HG02763 (cell line): ENCODE measurements at regions not wholly inside any gene's neighbourhood (a gene's known extent, or its start where the extent isn't known, plus 50 kb on each side); places are given as distances from the start of the nearest gene placed in this dataset.

Source experiments
- ATAC-seq: cut with Tn5 transposase; IDR thresholded peaks from one replicate; pipeline ENCODE4 v1.9.1; 2021; ENCODE audit warnings: mild to moderate bottlenecking, moderate library complexity; ENCODE audit not compliant: unreplicated experiment

DNA sequence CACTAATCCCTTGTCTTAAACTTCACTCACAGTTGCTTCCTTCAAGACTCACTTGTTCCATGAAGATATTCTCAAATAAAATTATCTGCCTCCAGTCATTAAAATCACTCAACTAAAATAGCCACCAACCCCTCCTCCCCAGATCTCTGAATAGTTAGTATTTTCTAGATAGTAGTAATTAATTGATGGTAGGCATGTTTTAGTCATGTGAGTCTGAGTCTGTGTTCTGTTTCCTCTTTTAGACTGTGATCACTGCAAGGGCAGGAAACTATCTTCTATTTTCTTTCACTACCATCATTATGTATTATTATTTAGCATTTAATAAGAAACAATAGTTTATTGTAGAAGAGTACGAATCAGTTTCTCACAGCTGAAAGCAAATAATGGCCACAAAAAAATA, 1080.5 kb downstream of the IGSF11 start:
- no peak for ATAC-seq

DNA sequence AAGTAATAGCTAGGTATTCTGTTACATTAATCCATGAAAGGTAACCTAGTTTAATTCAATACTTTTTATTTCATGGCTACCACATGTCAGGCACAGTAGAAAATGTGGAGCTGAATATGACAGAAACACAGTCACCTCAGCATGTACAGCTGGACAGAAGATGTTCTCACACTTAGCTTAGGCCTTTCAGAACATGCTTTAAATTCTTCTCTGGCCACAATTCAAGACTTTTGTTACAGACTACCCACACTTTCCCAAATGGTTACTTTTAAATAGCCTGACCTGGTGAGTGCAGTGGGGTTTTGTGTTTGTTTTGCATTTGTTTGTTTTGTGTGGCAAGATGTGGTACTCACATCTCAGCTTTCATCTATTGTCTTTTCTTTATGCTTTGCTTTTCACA, 1079.5 kb downstream of the IGSF11 start:
- no peak for ATAC-seq

DNA sequence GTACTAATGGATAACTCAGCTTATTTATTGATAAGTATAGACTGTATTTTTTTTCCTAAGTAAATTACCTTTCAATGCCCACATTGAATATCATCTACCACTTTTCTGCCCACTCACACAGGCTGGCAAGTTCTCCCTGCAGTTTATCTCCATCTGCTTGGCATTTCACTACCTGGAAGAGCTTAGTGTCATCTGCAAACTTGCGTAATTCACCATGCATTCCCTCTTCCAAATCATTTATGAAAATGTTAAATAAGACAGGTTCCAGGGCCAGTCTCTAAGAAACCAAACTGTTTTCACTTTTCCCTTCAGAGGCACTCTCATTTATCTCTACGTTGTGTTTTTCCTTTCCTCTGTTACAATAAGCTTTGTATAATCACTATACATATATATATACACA, 1076.6 kb downstream of the IGSF11 start:
- no peak for ATAC-seq

DNA sequence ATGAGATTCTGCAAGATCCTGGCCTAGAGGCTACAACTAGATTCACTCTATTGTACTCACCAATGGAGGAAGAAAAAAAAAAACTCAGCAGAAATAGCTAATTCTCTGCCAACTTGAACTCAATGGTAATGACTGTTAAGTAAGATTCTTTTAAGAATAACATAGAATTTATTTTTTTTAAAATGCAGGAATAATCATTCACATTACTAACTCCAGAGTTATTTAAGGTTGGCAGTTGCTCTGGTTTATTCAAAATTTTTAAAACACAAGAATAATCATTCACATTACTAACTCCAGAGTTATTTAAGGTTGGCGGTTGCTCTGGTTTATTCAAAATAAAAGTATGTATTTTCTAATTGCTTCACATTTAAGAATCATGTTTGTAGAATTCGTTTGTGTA, 1071.9 kb downstream of the IGSF11 start:
- ATAC-seq: no peak

DNA sequence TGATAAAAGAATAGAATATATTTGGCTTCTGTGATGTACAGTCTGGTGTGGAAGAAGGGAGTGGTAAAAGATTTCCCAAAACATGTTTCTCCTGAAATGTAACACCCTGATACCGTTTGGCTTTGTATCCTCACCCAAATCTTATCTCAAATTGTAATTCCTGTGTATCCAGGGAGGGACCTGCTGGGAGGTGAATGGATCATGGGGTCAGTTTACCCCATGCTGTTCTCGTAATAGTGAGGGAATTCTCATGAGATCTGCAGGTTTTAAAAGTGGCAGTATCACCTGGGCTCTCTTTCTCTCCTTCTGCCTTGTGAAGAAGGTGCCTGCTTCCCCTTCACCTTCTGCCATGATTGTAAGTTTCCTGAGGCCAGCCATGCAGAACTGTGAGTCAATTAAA, 1070.8 kb downstream of the IGSF11 start:
- no peak for ATAC-seq

DNA sequence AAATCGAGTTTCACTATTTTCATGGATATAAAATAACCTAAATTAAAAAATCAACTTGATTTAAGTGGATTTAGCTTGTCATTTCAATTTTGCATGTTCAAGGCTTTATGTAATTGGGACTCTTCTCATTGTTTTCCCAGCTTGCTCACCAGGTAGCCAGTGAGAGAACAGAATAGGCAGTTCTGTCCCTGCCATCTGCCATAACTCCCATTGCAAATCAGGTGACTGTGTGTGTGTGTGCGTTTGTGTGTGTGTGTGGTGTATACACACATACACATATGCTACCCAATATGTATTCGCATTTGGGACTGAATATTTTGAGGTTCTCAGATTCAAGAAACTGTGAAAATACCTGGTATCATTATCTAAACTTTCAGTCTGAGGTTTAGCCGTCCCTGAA, 1069.8 kb downstream of the IGSF11 start:
- no peak for ATAC-seq

DNA sequence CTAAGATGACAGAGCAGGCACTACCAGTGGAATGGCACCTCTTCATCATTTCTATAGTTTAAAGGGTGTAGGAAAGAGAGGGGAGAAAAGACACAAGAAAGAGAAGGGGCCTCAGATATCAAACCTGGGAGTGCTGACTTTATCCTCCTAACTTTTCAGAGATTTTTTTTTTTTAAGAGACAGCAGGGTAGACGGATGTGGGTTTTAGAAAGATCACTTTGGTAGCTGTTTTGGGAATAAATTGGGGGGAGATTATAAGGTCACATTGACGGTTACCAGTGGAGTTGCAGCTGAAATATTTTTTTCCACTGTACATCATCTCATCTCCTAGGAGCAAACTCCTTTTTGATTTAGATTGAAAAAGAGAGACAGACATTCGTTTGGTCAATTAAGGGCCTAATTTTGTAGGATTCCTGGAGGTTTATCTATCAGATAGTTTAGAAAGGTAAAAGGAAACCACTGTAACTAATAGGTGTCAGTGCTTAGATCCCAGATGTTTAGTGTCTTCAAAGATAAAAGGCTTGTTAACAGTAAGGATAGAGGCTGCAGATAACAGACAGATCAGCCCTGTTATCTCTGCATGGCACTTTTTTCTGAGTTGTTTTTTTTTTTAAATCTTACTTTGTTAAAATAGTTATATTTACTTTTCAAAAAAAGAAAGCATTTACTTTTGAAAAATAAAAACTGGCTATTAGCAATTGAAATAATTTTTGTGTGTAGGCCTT, 1057.0 kb downstream of the IGSF11 start:
- ATAC-seq: no peak

DNA sequence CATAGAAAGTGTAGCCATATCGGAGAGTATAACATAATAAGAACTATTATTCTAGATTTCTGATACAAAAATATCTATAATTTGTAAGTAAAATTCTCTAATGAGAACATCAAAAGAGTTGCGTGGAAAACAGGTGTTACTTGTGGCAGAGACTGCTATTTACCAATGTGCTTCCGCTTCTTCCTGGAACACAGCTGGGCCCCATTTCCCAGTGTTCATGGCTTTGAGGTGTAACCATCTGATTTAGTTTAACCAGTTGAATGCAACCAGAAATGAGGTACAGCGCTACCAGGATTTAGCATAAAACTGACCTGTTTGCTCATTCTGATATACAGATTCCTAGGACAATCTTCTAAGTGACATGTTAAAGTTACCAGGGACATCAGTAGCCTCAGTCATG, 1055.2 kb downstream of the IGSF11 start:
- ATAC-seq: no peak

DNA sequence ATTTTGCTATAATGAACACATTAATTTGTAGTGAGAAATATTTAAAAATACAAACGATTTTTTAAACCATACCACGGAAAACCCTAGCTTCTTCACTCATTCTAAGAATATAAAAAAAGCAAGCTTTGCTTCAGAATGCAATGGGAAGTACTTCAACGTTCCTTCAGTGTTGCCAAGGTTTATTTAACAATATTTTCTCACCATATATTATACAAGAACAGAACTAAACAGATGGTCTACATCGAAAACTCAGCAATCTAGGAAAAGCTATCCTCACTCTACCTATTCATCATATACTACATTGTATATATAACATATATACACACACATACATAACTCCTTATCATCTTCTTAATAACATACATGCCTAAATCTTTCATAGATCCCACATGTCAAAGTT, 1047.4 kb downstream of the IGSF11 start:
- no peak for ATAC-seq

DNA sequence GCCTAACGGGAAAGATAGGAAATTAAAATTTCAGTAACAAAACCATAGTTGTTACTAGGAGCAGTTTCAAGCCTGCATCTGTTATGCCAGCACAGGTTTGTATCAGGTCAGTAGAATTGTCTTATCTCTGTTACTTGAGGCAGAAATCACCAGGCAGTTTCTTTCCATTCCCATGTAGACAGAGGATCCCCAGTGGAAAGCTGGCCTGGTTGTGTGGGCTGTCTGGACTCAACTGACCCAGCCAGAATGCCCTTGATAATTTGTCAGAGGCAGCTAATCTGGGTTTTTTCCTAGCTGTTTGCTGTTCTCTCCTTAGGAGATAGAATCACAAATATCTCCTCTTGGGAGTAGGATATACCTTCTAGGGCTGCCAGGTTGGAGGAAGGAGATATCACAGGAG, 1044.7 kb downstream of the IGSF11 start:
- ATAC-seq: no peak

DNA sequence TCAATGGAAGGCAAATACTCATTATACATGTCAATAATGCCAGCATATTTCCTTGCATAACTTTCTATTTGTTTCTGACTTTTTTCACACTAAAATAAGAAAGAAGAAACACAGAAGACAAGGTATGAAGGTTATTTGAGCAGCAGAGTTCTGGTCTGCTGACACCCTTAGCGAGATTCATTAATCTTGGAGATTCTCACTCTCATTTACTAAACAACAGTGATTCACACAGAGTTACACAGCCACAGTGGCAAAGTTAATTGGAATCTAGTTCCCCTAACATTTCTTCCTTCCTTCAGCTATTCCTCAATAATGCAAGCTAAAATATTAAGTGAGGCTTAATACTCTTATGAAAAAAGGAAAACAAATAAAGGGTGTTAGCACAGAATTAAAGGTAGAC, 1044.0 kb downstream of the IGSF11 start:
- ATAC-seq: no peak

DNA sequence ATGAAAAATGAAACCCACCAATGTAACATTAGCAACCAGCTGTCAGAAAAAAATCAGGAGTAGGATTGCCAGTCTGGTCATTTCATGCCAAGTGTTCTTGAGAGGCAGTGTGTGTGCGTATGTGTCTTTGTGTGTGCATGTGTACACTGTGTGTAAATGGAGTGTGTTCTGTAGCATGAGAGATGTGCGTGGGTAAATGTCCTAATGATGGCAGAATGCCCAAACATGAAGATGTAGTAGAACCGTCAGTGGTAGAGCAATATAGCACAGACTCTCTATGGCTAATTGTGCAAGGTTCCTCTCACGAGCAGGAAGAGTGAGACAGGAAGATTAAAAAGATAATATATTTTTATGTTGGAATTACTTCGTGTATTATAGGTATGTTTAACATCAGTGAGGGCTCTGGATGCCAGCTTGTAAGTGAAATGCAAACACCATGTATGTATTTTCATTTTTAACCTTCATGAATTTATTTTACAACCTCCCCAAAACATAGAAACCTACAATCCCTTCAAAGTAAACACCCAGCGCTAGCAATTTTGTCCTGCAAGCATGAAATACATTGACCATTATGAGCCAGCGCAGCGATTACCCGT, 1038.7 kb downstream of the IGSF11 start:
- ATAC-seq: no peak

DNA sequence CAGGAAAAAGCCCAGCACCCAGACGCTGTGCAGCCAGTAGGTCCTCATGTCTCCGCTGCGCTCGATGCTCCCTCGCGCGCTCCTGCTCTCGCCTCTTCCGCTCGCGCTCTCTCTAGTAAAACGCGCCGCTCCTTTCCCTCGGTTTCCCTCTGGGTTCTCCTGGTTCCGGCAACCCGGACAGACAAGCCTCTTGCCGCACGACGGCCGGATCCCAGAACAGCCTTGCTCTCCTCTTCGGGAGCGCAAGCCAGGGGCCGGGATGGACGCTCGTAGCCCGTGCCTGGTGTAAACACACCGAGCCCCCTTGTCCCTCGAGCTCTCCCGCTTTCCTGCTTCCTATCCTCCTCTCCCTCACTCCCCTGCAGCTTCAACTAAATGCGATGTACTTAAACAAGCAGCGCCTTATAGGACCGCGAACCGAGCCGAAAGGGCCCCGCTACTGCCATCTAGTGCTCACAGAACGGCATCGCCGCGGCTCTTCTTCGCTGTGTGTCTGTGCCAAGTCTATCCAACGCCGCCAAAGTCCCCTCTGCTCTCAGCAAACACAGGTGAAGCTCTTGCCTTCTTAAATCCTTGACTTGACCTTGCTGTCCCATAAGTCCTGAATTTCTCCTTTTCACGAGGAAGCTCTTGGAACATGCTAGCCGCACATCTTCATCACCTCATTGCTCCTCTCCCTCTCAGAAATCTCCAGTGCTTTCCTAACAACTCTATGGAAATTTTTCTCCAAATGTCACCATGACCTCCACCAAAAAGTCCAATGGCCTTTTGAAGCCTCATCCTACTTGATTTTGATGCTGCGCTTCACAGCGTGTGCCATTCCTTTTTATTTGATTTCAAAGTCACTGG, 1037.2 kb downstream of the IGSF11 start:
- peak; percentile 99 for ATAC-seq

DNA sequence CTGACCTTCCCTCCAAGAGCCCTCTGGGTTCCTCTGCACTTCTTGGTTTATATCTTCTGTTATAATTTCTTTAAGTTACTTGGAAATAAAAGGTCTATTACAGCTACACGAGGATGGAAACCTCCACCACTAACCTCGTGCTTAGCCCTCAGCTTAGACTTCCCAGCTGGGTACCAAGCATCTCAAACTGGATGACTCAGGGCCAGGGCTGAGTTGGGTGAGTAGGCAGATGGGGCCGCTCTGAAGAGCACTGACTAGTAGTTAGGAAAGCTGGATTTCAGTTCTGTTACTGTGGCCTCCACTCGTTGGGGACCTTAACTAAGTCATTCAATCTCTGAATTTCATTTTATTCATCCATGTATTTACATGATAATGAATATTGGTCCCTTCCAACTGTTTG, 1036.6 kb downstream of the IGSF11 start:
- no peak for ATAC-seq

DNA sequence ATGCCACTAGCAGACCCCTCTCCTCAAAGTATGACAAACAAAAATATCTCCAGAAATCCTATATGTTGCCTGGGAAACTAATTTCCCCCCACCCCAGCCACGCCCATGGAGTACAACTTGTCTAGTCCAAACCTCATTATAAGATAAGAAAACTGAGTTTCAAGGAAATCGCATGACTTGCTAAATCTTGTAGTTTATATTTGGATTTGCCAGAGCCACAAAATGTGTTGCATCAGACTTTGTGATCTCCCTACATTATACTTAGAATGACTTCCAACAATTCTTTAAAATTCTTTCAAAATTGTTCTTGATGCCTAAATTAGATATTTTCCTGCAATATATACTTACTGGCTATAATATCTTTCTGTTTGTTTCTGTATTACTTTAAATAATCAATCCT, 1034.4 kb downstream of the IGSF11 start:
- no peak for ATAC-seq

DNA sequence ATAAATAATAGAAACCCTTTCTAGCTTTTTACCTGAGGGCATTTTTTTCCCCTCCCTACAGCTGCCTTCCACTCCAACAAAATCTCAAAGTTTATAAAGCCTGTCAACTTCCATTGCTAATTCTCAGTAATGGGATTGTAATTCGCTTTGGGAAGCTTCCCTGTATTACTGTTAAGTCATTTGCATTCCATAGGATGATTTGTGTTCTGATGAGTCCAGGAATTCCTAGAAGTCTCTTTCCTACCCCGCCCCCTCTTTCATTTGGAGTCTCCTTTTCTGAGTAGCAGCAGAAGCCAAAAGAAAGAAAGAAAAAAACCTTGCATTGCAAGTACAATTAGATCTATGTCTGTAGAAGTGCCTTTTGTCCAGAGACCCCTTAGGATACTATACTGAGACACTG, 1033.3 kb downstream of the IGSF11 start:
- no peak for ATAC-seq

DNA sequence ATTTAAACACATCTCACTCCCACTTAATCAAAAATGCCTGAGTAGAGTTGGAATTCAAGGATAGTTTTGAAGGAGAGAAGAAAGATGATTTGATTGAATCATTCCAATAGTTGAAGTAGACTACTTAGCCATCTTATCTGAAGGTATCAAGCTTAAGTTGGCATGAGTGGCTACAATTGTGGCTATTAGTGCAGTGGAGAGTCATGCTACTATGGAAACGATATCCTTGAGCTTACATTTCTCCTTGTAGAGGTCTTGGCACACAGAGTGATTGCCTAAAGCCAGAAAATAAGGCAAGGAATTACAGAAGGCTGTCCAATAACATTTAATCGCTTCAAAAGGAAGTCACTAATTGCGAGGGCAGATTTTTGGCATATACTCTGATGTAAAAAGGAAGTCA, 1022.7 kb downstream of the IGSF11 start:
- ATAC-seq: no peak

DNA sequence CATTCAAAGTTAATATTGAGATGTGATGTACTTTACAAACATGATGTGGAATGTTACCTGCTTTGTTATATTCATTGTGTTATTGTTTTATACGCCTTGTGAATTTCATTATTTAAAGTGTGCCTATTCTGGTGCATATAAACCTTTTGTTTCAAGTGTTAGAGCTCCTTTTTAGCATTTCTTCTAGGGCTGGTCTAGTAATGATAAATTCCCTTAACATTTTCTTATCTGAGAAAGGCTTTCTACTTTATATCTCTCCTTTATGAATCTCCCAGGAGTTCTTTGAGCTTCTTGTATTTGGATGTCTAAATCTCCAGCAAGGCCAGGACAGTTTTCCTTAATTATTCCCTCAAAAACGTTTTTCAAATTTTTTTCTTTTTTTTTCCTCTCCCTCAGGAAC, 1005.6 kb downstream of the IGSF11 start:
- ATAC-seq: no peak

DNA sequence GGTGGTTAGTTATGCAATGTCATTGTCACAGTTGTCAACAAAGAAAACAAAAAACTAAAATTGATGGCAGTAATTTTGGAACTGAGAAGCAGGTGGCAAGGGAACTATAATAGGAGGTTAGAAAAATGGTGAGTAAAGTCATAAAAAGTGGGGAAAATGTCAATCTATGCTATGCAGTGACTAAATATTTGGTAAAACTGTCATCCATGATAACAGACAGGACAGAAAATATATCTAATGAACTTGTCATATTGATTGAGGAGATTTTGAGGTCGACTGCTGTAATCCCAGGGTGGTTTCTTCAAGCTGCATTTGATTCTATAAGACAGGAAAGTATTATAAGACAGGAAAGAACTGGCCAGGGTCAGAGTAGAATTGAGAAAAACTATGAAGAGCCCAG, 998.4 kb downstream of the IGSF11 start:
- ATAC-seq: no peak

DNA sequence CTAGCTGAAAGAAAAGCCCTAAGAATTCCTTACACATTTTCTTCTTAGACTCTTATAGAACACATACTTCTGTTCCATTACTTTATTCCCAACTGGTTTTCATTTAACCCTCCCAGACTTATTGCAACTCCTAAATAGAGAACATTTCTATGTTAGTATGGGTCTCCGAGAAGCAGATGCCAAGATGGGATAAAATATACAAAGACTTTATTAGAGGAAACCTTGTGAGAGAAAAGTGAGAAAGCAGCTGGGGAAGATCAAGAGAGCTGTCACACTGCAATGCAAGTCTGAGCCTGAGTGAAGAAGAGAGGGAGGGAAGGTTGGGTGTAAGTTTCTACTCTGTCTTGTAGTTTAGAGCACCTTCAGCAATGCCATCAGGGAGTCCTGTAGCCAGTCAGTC, 979.3 kb downstream of the IGSF11 start:
- ATAC-seq: no peak

DNA sequence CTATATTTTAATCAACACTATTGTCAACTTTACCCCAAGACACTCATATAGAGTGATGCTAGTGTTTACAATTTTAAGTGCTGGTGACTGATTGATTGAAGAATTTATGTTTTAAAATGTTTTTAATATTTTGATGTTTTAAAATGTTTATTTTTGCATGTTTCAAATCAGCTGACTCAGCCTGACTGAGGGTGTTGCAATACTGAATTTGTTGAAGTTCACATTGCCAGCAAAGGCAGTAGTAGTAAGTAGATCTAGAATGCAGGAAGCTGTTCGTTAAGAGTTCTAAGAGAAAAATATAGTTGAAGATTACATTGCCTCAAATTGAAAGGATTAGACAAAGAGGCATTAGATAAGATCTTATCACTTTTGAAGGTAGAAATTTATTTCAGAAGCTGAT, 977.6 kb downstream of the IGSF11 start:
- no peak for ATAC-seq

DNA sequence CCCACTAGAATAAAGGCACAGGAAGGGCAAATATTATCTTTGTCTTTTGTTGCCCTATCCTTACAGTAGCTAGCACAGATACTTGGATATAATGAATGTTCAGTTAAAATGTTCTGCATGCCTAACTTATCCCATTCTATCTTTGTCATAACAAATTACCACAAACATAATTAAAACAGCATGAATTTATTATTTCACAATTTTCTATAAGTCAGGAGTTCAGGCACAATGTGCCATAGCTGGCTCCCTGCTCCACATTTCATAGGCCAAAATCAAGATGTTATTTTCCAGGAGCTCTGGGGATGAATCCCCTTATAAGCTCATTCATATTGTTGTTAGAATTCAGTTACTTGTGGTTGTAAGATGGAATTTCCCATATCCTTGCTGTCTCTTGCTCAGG, 975.5 kb downstream of the IGSF11 start:
- no peak for ATAC-seq
